ENCODE measurements at regions not wholly inside any gene's neighbourhood (a gene's known extent, or its start where the extent isn't known, plus 50 kb on each side); places are given as distances from the start of the nearest gene placed in this dataset.

DNA sequence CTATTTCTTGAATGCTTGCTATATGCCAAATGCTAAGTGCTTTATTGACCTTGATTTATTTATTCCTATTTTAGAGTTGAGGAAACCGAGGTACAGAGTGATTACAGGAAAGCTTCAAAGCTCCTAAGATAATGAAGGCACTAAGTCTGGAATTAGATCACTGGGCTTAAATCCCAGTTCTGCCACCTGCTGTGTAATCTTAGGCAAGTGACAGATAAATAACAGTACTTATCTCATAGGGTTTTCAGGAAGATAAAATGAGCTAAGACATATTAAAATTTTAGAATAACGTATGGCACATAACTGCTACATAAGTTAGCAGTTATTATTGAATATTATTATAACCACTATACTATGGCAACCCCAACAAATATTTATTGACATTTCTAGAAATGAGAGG lies 843.8 kb downstream of the DTWD2 start:
- TF ChIP-seq, protein P1, sequence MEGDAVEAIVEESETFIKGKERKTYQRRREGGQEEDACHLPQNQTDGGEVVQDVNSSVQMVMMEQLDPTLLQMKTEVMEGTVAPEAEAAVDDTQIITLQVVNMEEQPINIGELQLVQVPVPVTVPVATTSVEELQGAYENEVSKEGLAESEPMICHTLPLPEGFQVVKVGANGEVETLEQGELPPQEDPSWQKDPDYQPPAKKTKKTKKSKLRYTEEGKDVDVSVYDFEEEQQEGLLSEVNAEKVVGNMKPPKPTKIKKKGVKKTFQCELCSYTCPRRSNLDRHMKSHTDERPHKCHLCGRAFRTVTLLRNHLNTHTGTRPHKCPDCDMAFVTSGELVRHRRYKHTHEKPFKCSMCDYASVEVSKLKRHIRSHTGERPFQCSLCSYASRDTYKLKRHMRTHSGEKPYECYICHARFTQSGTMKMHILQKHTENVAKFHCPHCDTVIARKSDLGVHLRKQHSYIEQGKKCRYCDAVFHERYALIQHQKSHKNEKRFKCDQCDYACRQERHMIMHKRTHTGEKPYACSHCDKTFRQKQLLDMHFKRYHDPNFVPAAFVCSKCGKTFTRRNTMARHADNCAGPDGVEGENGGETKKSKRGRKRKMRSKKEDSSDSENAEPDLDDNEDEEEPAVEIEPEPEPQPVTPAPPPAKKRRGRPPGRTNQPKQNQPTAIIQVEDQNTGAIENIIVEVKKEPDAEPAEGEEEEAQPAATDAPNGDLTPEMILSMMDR (IDR thresholded peaks at IDR 0.05; ENCODE audit: low read depth, low read length) = no peak
- no peak for TF ChIP-seq EZH2phosphoT487 (IDR thresholded peaks at IDR 0.05; ENCODE audit: low read depth)

Data from OCI-LY3 (cell line).